Activated CD4-positive, alpha-beta T cell treated with anti-CD3 and anti-CD28 coated beads, Interleukin-2, amount 50 U/mL, for 1 hour (primary cell): ENCODE measurements at regions not wholly inside any gene's neighbourhood (a gene's known extent, or its start where the extent isn't known, plus 50 kb on each side); places are given as distances from the start of the nearest gene placed in this dataset.

Source experiments
- DNase-seq: peaks from one replicate; pipeline ENCODE4 v3.0.0-alpha.2; 2020

- no peak for DNase-seq
Observed at GRCh38 chr3:40593351-40593750, 68.6 kb downstream of the ZNF621 start.

GRCh38 chr3:40597441-40597840, 72.7 kb downstream of the ZNF621 start:
- no peak for DNase-seq

GRCh38 chr3:40598338-40598737, 73.6 kb downstream of the ZNF621 start:
- DNase-seq: no peak

GRCh38 chr3:40598962-40599361, 74.2 kb downstream of the ZNF621 start:
- DNase-seq: no peak

DNA sequence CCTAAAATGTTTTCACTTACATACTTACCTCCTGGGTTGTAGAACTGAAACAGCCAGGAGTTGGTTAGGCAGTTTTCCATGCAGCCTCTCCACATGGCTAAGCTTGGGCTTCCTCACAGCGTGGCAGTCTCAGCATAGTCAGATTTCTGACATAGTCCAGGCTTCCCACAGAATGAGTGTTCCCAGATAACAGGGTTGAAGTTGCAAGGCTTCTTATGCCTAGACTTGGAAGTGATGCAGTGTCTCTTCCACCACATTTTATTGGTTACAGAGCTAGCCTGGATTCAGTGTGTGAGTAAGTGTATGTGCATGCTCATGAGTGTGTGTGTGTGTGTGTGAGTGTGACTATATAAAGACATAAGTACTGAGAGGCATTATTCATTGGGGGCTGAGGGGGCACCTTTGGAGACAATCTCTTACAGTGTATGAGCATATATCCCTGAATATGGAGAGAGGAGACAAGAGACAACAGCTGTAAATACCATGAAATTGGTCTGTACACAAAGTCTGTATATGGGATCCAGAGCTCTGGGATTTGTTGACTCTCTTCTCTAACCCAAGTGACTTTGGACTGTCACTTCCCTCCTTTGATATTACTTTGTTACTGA, 78.1 kb downstream of the ZNF621 start:
- DNase-seq: no peak

- DNase-seq: no peak
Observed at GRCh38 chr3:40605960-40606359, 81.2 kb downstream of the ZNF621 start.

DNA sequence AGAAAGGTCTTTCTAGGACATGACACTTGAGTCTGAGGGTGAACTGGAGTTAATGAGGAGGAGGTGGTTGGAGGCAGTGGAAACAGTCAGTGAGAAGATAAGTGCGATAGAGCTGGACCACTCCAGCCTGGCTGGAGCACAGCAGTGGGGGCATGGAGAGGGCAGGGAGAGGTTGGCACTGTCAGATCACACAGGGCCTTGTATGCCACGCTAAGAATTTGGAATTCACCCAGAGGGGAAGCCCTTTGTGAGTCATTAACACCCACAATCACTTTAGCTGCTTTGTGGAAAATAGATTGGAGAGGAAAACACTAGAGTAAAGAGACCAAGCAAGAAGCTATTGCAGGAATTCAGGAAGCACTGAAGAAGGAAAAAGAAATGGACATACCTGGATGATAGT, 83.3 kb downstream of the ZNF621 start:
- DNase-seq: no peak

DNA sequence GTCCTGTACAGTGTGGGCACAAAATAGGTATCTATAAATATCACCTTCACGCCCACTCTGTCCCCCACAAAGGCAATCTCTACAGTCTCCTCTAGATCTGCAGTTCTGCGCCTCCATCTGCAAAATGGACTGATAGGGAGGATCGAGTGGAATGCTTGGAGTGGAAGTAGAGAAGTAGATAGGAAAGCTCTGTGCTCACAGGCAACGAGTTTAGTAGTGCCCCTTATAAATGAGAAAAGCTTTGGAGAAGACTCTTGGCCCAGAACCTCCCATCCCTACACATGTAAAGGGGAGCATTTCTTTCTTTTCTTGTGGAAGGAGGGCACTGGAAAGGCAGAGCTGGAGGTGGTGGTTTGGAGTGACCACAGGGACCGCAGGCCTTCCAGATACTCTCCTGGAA, 88.5 kb downstream of the ZNF621 start:
- no peak for DNase-seq

GRCh38 chr3:40615110-40615915, 90.6 kb downstream of the ZNF621 start:
- no peak for DNase-seq

- DNase-seq: no peak
Observed at GRCh38 chr3:40615918-40616819, 91.4 kb downstream of the ZNF621 start.

GRCh38 chr3:40617084-40617483, 92.3 kb downstream of the ZNF621 start:
- DNase-seq: no peak

DNA sequence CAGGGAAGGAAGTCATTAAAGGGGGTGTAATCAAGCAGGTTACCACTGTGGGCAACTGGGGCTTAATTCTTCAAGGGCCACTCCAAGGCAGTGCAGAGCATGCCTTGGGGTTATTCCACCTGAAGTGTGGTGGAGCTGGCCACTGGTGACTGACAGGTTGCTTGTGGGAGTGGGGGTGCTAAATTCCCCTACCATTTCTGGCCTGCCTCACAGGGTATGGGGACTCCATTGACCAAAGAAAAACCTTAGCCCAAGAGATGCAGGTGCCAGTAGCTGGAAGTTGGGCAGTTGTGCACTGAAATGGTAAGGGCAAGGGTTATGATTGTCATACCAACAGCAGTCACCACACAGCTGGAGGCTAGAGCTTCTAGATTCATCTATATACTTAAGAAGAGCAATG, 93.4 kb downstream of the ZNF621 start:
- DNase-seq: no peak

DNA sequence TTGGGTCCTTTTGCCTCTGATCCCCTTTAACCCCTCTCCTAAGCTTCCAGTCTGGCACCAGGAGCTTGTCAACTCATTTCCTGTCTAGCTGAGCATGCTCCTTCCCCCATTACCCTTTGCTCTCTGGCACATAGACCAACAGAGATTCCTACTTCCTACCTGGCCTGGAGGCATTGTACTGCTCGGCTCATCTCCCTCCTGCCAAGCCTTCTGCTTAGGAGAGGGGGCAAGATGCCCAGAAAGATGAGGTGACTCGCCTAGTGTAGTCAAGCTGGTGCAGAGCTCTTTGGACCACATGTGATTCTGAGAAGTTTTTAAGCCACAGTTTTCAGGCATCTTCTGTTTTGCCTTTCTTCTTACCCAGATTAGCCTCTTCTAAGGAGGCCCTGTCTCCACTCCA, 95.4 kb downstream of the ZNF621 start:
- DNase-seq: no peak

GRCh38 chr3:40621252-40621651, 96.5 kb downstream of the ZNF621 start:
- DNase-seq: no peak

DNA sequence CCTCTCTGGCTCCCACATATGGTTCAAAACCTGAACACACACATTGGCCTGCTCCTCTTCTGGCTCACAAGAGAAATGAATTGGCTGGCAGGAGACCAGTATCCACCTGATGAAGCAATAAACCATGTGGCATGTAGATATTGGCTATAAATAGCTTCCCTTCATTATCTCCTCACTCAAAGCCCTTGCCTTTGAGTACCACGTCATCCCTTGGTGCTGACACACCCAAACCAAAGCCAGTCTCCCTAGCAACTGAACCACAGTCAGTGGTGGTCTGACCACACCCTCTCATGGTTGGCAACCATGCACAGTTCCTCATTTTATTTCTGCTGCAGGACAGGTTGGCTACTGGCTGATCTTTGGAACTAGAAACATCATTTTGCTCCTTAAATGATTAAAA, 98.8 kb downstream of the ZNF621 start:
- DNase-seq: no peak

DNA sequence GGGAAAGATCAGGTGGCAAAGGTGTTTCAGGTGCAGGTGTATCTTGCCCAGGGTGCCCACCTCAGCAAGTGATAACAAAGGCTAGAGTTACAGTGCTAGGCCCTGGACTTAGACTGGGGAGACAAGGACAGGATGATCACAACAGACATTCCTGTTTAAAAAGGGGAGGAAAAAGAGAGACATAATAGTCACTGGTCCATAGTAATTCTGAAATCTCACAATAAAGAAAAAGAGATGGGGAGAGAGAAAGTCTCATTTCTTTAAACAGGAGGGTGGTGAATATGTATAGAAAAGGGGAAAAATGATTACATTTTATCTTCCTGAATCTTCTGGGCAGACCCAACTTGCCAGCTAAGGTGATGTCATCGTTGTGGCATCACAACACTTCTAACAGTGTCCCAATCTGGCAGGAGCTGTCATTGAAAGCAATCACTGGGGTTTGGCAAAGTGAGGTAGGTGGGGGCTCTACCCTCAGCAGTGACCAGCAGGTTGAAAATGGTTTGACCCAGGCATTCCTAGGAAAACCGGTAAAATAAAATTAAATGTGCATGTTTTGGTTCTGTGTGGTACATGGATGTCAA, 99.5 kb downstream of the ZNF621 start:
- DNase-seq: no peak

DNA sequence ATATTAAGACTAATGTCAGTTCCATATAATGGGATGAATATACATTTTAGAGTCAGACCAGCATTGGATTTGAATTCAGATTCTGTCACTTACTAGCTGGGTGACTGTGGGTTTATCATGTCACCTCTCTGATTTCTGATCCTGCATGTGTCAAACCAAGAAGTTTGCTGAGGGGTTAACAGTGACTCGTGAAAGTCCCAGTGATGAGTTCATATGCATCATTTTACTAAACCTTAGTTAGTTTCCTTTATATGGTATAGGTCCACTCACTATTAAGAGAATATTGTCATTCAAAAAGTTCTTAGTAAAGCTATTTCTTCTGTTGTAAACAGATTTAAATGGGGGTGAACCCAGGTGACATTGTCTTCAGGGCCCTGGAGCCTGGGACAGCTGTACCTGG, 102.3 kb downstream of the ZNF621 start:
- DNase-seq: no peak

- DNase-seq: no peak
Observed at GRCh38 chr3:40628984-40629383, 104.2 kb downstream of the ZNF621 start.

- DNase-seq: no peak
Observed at GRCh38 chr3:40631341-40631995, 106.7 kb downstream of the ZNF621 start.

- DNase-seq: no peak
Observed at GRCh38 chr3:40637906-40638305, 113.1 kb downstream of the ZNF621 start.

GRCh38 chr3:40639006-40639405, 114.2 kb downstream of the ZNF621 start:
- DNase-seq: no peak

- no peak for DNase-seq
Observed at GRCh38 chr3:40642812-40643211, 118.1 kb downstream of the ZNF621 start.

GRCh38 chr3:40645883-40646282, 121.1 kb downstream of the ZNF621 start:
- no peak for DNase-seq
